Parathyroid adenoma (tissue), 2 donors: ENCODE measurements at regions not wholly inside any gene's neighbourhood (a gene's known extent, or its start where the extent isn't known, plus 50 kb on each side); places are given as distances from the start of the nearest gene placed in this dataset.

Source experiments
- H2AFZ ChIP-seq: fragments of 300-600 bp; sonication (generic); one replicate; pipeline ENCODE4 v1.7.0; 2017; ENCODE audit warnings: antibody characterized with exemption, mild to moderate bottlenecking
- H3K27ac ChIP-seq: fragments of 300-600 bp; sonication (generic); one replicate; pipeline ENCODE4 v1.7.0; 2017
- H3K27me3 ChIP-seq: fragments of 300-600 bp; sonication (generic); one replicate; pipeline ENCODE4 v1.7.0; 2017; ENCODE audit warnings: low read length; ENCODE audit not compliant: control insufficient read depth, insufficient read depth
- H3K36me3 ChIP-seq: fragments of 300-600 bp; sonication (generic); one replicate; pipeline ENCODE4 v1.7.0; 2017; ENCODE audit warnings: low read length; ENCODE audit not compliant: control insufficient read depth, insufficient read depth
- H3K4me1 ChIP-seq: fragments of 300-600 bp; sonication (generic); one replicate; pipeline ENCODE4 v1.7.0; 2017; ENCODE audit warnings: control low read depth
- H3K4me2 ChIP-seq: fragments of 300-600 bp; sonication (generic); one replicate; pipeline ENCODE4 v1.7.0; 2017; ENCODE audit warnings: low read length
- H3K4me3 ChIP-seq: fragments of 300-600 bp; sonication (generic); one replicate; pipeline ENCODE4 v1.7.0; 2017; ENCODE audit warnings: low read depth, low read length
- H3K79me2 ChIP-seq: fragments of 300-600 bp; sonication (generic); one replicate; pipeline ENCODE4 v1.7.0; 2017; ENCODE audit warnings: control low read depth
- H3K9ac ChIP-seq: fragments of 300-600 bp; sonication (generic); one replicate; pipeline ENCODE4 v1.7.0; 2017; ENCODE audit warnings: mild to moderate bottlenecking
- H3K9me3 ChIP-seq: fragments of 300-600 bp; sonication (generic); one replicate; pipeline ENCODE4 v1.7.0; 2017; ENCODE audit warnings: low read length; ENCODE audit not compliant: control insufficient read depth
- TF ChIP-seq, protein P1 (sequence below): fragments of 300-600 bp; sonication (generic); IDR thresholded peaks from one replicate; pipeline ENCODE4 v1.7.0; 2017; ENCODE audit warnings: antibody characterized with exemption, mild to moderate bottlenecking
- donor health status: primary hyperparathyroidism.

DNA sequence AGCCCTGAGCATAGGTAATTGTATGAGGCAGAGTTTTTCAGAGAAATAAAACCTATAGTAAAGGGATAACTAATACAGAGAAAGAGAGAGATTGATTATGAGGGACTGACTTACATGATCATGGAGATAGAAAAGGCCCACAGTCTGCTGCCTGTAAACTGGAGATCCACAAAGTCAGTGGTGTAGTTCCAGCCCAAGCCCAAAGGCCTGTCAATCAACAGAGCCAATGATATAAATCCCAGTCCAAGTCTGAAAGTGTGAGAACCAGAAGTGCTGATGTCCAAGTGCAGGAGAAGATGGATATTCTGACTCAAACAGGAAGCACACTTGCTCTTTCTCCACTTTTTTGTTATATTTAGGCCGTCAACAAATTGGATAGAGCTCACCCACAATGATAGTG lies 340.1 kb upstream of the RGS18 start:
- TF ChIP-seq, protein P1, sequence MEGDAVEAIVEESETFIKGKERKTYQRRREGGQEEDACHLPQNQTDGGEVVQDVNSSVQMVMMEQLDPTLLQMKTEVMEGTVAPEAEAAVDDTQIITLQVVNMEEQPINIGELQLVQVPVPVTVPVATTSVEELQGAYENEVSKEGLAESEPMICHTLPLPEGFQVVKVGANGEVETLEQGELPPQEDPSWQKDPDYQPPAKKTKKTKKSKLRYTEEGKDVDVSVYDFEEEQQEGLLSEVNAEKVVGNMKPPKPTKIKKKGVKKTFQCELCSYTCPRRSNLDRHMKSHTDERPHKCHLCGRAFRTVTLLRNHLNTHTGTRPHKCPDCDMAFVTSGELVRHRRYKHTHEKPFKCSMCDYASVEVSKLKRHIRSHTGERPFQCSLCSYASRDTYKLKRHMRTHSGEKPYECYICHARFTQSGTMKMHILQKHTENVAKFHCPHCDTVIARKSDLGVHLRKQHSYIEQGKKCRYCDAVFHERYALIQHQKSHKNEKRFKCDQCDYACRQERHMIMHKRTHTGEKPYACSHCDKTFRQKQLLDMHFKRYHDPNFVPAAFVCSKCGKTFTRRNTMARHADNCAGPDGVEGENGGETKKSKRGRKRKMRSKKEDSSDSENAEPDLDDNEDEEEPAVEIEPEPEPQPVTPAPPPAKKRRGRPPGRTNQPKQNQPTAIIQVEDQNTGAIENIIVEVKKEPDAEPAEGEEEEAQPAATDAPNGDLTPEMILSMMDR, result no peak
- H3K27ac ChIP-seq, result no peak overlapping the region
- no peak overlapping the region for H3K9ac ChIP-seq
- no peak overlapping the region for H3K4me2 ChIP-seq
- H2AFZ ChIP-seq, result no peak overlapping the region
- no peak overlapping the region for H3K4me3 ChIP-seq
- no peaks in the 10 kb centered on the region for H3K9me3 ChIP-seq
- no peaks in the 10 kb centered on the region for H3K79me2 ChIP-seq
- H3K27me3 ChIP-seq, result no peaks in the 10 kb centered on the region
- no peaks in the 10 kb centered on the region for H3K36me3 ChIP-seq
- no peaks in the 10 kb centered on the region for H3K4me1 ChIP-seq

GRCh38 chr1:191831572-191831971 lies 326.7 kb upstream of the RGS18 start:
- Histone ChIP-seq H2AFZ (no peak overlapping the region), H3K9ac (no peak overlapping the region), H3K27me3 (no peaks in the 10 kb centered on the region), H3K4me2 (no peak overlapping the region), H3K9me3 (no peaks in the 10 kb centered on the region), H3K4me3 (no peak overlapping the region), H3K27ac (no peak overlapping the region), H3K79me2 (no peaks in the 10 kb centered on the region), H3K36me3 (no peaks in the 10 kb centered on the region), H3K4me1 (no peaks in the 10 kb centered on the region)
- TF ChIP-seq, protein P1, result no peak

DNA sequence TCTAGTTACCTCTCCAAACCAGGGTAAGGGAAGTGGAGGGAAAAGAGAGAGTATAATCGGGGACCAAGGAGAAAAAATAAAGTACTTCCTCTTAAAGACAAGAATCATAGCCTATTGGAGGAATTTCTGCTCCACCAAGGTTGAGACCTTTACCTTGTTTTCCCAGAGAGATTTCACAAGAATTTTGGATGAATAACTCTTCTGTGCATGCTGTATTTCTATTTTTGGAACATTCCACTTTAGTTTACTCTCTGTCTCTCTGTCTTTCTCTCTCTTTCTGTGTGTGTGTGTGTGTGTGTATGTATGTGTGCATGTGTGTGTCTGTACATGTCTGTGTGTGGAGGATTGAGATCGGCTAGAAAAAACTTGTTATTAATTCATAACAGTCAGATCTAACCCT lies 318.4 kb upstream of the RGS18 start:
- H3K9me3 ChIP-seq, result no peaks in the 10 kb centered on the region
- H2AFZ ChIP-seq, result no peak overlapping the region
- TF ChIP-seq, protein P1, result no peak
- no peaks in the 10 kb centered on the region for H3K27me3 ChIP-seq
- H3K27ac ChIP-seq, result no peak overlapping the region
- H3K4me1 ChIP-seq, result no peaks in the 10 kb centered on the region
- no peak overlapping the region for H3K4me2 ChIP-seq
- H3K36me3 ChIP-seq, result no peaks in the 10 kb centered on the region
- no peak overlapping the region for H3K9ac ChIP-seq
- H3K4me3 ChIP-seq, result no peak overlapping the region
- H3K79me2 ChIP-seq, result no peaks in the 10 kb centered on the region

DNA sequence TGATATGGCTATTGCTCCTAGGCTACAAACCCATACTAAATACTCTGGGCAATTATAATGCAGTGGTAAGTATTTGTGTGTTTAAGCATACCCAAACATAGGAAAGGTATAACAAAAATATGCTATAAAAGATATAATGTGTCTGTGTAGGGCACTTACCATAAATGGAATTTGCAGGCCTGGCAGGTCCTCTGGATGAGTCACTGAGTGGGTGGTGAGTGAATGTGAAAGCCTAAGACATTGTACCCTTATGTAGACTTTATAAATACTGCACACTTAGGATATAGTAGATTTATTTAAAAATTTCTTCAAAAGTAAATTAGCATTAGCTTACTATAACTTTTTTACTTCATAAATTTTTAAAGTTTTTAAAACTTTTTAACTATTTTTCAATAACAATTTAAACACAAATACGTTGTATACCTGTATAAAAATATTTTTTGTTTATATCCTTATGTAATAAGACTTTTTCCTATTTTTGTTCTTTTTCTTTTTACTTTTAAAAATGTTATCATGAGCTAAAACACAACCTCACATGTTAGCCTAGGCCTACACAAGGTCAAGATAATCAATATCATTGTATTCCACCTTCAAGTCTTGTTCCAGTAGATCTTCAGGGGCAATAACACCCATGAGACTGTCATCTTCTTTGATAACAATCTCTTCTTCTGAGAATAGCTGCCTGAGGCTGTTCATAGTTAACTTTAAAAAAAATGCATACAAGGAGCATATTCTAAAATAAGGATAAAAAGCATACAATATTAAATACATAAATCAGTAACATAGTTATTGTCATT lies 306.3 kb upstream of the RGS18 start:
- TF ChIP-seq, protein P1, result no peak
- H3K4me3 ChIP-seq, result no peak overlapping the region
- H2AFZ ChIP-seq, result no peak overlapping the region
- H3K27me3 ChIP-seq, result no peaks in the 10 kb centered on the region
- no peaks in the 10 kb centered on the region for H3K36me3 ChIP-seq
- H3K4me1 ChIP-seq, result no peaks in the 10 kb centered on the region
- no peak overlapping the region for H3K4me2 ChIP-seq
- no peaks in the 10 kb centered on the region for H3K9me3 ChIP-seq
- H3K9ac ChIP-seq, result no peak overlapping the region
- no peak overlapping the region for H3K27ac ChIP-seq
- H3K79me2 ChIP-seq, result no peaks in the 10 kb centered on the region

GRCh38 chr1:191852907-191853306 lies 305.4 kb upstream of the RGS18 start:
- Histone ChIP-seq H3K4me3 (no peak overlapping the region), H3K9me3 (no peaks in the 10 kb centered on the region), H3K79me2 (no peaks in the 10 kb centered on the region), H3K27me3 (no peaks in the 10 kb centered on the region), H3K27ac (no peak overlapping the region), H2AFZ (no peak overlapping the region), H3K4me2 (no peak overlapping the region), H3K9ac (no peak overlapping the region), H3K4me1 (no peaks in the 10 kb centered on the region), H3K36me3 (no peaks in the 10 kb centered on the region)
- TF ChIP-seq, protein P1, result no peak
